ENCODE measurements at regions not wholly inside any gene's neighbourhood (a gene's known extent, or its start where the extent isn't known, plus 50 kb on each side); places are given as distances from the start of the nearest gene placed in this dataset.

- no peak for TF ChIP-seq CTCF (IDR thresholded peaks at IDR 0.05; ENCODE audit: low read depth, low read length, missing input control)
- TF ChIP-seq REST (IDR thresholded peaks at IDR 0.05), result no peak
- no peak for TF ChIP-seq ZBTB33 (IDR thresholded peaks at IDR 0.05)
- TF ChIP-seq TAF1 (conservative IDR thresholded peaks at IDR 0.05), result no peak
- TF ChIP-seq SP1 (IDR thresholded peaks at IDR 0.05), result no peak
- TF ChIP-seq YY1 (IDR thresholded peaks at IDR 0.05), result no peak
- no peak for TF ChIP-seq EGR1 (IDR thresholded peaks at IDR 0.05; ENCODE audit: low read depth in 2 of 2)
- no peak for TF ChIP-seq HNF4G (IDR thresholded peaks at IDR 0.05)
- TF ChIP-seq MAX (IDR thresholded peaks at IDR 0.05), result no peak
- TF ChIP-seq RAD21 (IDR thresholded peaks at IDR 0.05), result no peak
- TF ChIP-seq, protein P1, sequence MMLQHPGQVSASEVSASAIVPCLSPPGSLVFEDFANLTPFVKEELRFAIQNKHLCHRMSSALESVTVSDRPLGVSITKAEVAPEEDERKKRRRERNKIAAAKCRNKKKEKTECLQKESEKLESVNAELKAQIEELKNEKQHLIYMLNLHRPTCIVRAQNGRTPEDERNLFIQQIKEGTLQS (IDR thresholded peaks at IDR 0.05), result no peak
Observed at GRCh38 chr2:182477774-182478173, 50.9 kb upstream of the PDE1A start.
